Adrenal gland (tissue), 9 donors: ENCODE measurements at regions not wholly inside any gene's neighbourhood (a gene's known extent, or its start where the extent isn't known, plus 50 kb on each side); places are given as distances from the start of the nearest gene placed in this dataset.

Source experiments
- DNase-seq, 7 donors: peaks; one replicate each; pipeline ENCODE4 v3.0.0-alpha.2; 2019 to 2020
- H3K27ac ChIP-seq, 5 donors: fragments of 200-600 bp; sonication (generic) in 4 of 5; 1 replicate in 3 of 5; 2 replicates in 2 of 5; pipeline versions ENCODE4 v1.5.1 to v1.8.0; 2016 to 2020; ENCODE audit warnings: mild to moderate bottlenecking in 1 of 5
- H3K27me3 ChIP-seq: fragments of 200-600 bp; 2 replicates; pipeline ENCODE4 v1.8.0; 2021
- H3K36me3 ChIP-seq, 2 donors: fragments of 200-600 bp; replicated peaks in 1 of 2; 1 replicate in 1 of 2; 2 replicates in 1 of 2; pipeline versions ENCODE4 v1.5.1 to v1.8.0; 2018 to 2022
- H3K4me1 ChIP-seq, 2 donors: fragments of 200-600 bp; replicated peaks in 1 of 2; 1 replicate in 1 of 2; 2 replicates in 1 of 2; pipeline versions ENCODE4 v1.5.1 to v1.8.0; 2018 to 2021
- H3K4me3 ChIP-seq, 4 donors: fragments of 200-600 bp; sonication (generic) in 3 of 4; one replicate each; pipeline ENCODE4 v1.5.1; 2016 to 2018
- H3K9me3 ChIP-seq, 3 donors: fragments of 200-600 bp; sonication (generic) in 1 of 3; replicated peaks in 1 of 3; 1 replicate in 2 of 3; 2 replicates in 1 of 3; pipeline versions ENCODE4 v1.5.1 to v1.8.0; 2016 to 2021
- POLR2A ChIP-seq, 2 donors: fragments of 450-650 bp; IDR thresholded peaks; one replicate each; pipeline ENCODE4 v1.6.1; 2017; ENCODE audit warnings: antibody characterized with exemption in 2 of 2, mild to moderate bottlenecking in 2 of 2, moderate library complexity in 1 of 2
- WGBS, 4 donors: extraction: QIAGEN DNeasy Blood & Tissue Kit in 2 of 4; methylation state at CpG; one replicate each; pipeline versions ENCODE4 v1.1.5 to v1.1.7; 2013 to 2017; 5-methylcytosine and 5-hydroxymethylcytosine counted together
- intact Hi-C, 2 donors: fragments of 100-400 bp; cut with DNase I; formaldehyde crosslinking; loops; one replicate each; pipeline versions ENCODE4 v1.14.1 to v1.15.0; 2022 to 2023
- TF ChIP-seq, protein P1 (sequence below), 6 experiments: fragments of 450-650 bp in 4 of 6; fragments of 200-600 bp in 2 of 6; sonication (generic) in 1 of 6; IDR thresholded peaks; 1 replicate in 5 of 6; 2 replicates in 1 of 6; pipeline versions ENCODE4 v1.5.1 to v1.8.0; 2016 to 2021; ENCODE audit warnings: antibody characterized with exemption in 6 of 6, mild to moderate bottlenecking in 2 of 6, moderate library complexity in 1 of 6
- donor health status: healthy with polysubstance abuse.
- donor health status: Bipolar disorder and iron deficiency.
- donor health status: DM: yes; HTN: yes; CAD: no.
- donor health status: DM: no; HTN: no; CAD: no.
- donor health status: DM: no; HTN: no; CAD: no.

DNA sequence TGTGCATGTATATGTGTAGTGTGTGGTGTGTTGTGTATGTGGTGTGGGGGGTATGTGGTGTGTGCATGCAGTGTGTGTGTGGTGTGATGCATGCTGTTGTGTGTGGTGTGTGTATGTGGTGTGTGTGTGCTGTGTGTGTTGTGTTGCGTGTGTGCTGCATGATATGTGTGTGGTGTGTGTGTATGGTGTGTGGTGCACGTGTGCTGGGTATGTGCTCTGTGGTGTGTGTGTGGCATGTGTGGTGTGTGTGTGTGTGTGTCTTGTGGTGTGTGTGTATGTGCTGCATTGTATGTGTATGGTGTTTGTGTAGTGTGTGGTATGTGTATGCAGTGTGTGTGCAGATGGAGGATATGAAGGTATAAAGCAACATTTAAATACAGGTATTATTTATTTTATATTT, 50.5 kb upstream of the CKS2 start:
- WGBS, 4 donors = 89 to 96% (median 90%) methylated on average over 2 of the region's 2 CpGs
- TF ChIP-seq, protein P1, sequence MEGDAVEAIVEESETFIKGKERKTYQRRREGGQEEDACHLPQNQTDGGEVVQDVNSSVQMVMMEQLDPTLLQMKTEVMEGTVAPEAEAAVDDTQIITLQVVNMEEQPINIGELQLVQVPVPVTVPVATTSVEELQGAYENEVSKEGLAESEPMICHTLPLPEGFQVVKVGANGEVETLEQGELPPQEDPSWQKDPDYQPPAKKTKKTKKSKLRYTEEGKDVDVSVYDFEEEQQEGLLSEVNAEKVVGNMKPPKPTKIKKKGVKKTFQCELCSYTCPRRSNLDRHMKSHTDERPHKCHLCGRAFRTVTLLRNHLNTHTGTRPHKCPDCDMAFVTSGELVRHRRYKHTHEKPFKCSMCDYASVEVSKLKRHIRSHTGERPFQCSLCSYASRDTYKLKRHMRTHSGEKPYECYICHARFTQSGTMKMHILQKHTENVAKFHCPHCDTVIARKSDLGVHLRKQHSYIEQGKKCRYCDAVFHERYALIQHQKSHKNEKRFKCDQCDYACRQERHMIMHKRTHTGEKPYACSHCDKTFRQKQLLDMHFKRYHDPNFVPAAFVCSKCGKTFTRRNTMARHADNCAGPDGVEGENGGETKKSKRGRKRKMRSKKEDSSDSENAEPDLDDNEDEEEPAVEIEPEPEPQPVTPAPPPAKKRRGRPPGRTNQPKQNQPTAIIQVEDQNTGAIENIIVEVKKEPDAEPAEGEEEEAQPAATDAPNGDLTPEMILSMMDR (IDR thresholded peaks at IDR 0.05) = no peak
- TF ChIP-seq POLR2A (IDR thresholded peaks at IDR 0.05) = no peak
- H3K4me3 ChIP-seq = no peak overlapping the region
- H3K36me3 ChIP-seq = no peaks in the 10 kb centered on the region
- H3K27me3 ChIP-seq = no peaks in the 10 kb centered on the region
- H3K9me3 ChIP-seq = no peaks in the 10 kb centered on the region
- no peaks in the 10 kb centered on the region for H3K4me1 ChIP-seq
- no peak for DNase-seq
- no peak overlapping the region for H3K27ac ChIP-seq
- intact Hi-C loops = no loop called here
